ENCODE measurements at regions not wholly inside any gene's neighbourhood (a gene's known extent, or its start where the extent isn't known, plus 50 kb on each side); places are given as distances from the start of the nearest gene placed in this dataset.

DNA sequence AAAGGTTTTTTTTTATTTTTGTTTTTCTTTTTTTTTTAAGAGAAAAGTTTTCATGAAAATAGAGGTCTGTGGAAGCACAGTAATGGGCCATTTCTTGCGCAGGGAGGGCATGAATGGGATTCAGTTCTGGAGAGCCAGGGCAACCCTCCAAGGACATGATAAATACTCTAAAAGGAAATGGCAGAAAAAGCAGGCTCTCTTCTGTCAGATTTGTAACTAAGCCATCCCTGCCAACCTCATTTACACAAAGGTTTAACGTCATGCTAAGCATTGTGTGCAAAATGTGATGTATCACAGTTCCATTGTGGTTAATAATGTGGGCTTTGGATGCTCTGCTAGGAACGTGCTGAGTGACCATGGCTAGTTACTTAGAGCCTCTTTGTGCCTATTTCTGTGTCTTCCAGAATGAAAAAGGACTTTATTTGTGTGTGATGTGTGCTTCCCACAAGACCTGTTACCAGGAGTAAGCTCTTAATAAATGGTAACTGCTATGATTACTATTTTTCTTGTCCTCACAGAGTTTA, 1095.9 kb upstream of the SORCS1 start:
- H3K9me2 ChIP-seq (replicated peaks; ENCODE audit: low read depth, low read length) = no peaks in the 10 kb centered on the region
- no peak overlapping the region for H2AFZ ChIP-seq (ENCODE audit: low read length)
- no peaks in the 10 kb centered on the region for H3K27me3 ChIP-seq (ENCODE audit: insufficient read depth, low read length, poor library complexity, severe bottlenecking)
- no peak overlapping the region for H3K4me2 ChIP-seq (ENCODE audit: low read depth, low read length, poor library complexity, severe bottlenecking)
- H3K4me3 ChIP-seq (ENCODE audit: low read length, poor library complexity, severe bottlenecking) = no peak overlapping the region
- TF ChIP-seq EZH2phosphoT487 (IDR thresholded peaks at IDR 0.05; ENCODE audit: borderline replicate concordance) = no peak
- TF ChIP-seq, protein P1, sequence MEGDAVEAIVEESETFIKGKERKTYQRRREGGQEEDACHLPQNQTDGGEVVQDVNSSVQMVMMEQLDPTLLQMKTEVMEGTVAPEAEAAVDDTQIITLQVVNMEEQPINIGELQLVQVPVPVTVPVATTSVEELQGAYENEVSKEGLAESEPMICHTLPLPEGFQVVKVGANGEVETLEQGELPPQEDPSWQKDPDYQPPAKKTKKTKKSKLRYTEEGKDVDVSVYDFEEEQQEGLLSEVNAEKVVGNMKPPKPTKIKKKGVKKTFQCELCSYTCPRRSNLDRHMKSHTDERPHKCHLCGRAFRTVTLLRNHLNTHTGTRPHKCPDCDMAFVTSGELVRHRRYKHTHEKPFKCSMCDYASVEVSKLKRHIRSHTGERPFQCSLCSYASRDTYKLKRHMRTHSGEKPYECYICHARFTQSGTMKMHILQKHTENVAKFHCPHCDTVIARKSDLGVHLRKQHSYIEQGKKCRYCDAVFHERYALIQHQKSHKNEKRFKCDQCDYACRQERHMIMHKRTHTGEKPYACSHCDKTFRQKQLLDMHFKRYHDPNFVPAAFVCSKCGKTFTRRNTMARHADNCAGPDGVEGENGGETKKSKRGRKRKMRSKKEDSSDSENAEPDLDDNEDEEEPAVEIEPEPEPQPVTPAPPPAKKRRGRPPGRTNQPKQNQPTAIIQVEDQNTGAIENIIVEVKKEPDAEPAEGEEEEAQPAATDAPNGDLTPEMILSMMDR (conservative IDR thresholded peaks at IDR 0.05; ENCODE audit: low read length) = no peak
- no peaks in the 10 kb centered on the region for H3K36me3 ChIP-seq (ENCODE audit: insufficient read depth, low read length)
- no peaks in the 10 kb centered on the region for H4K20me1 ChIP-seq (ENCODE audit: insufficient read depth, low read length, poor library complexity, severe bottlenecking)
- H3K79me2 ChIP-seq (ENCODE audit: insufficient read depth, low read length) = no peaks in the 10 kb centered on the region
- no peaks in the 10 kb centered on the region for H3K4me1 ChIP-seq (ENCODE audit: insufficient read depth, low read length, poor library complexity, severe bottlenecking)
- no peak overlapping the region for H3K9ac ChIP-seq (ENCODE audit: low read depth, low read length, poor library complexity, severe bottlenecking)
- no peaks in the 10 kb centered on the region for H3F3A ChIP-seq (ENCODE audit: low read depth)
- H3K9me3 ChIP-seq (ENCODE audit: insufficient read depth, low read depth, low read length) = no peaks in the 10 kb centered on the region

DNA sequence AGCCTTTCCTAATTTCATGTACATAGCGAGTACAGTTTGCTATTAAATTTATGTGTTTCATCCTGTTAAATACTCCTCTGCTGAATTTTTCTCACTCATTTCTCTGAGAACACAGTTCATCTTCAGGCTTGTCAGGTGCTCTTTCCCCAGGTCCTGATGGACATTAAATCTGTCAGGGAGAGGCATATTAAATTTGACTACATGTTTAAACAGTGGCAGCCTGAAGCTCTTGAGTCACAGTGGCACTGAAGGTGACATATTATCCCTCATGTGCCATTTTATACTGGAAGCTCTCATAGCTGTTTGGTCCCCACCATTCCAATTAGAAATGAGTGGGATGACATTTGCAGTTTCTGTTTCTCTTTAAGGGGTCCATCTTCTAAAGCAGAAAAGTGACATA, 1089.6 kb upstream of the SORCS1 start:
- H3K4me3 ChIP-seq (ENCODE audit: low read length, poor library complexity, severe bottlenecking) = no peak overlapping the region
- no peaks in the 10 kb centered on the region for H3K27me3 ChIP-seq (ENCODE audit: insufficient read depth, low read length, poor library complexity, severe bottlenecking)
- no peaks in the 10 kb centered on the region for H4K20me1 ChIP-seq (ENCODE audit: insufficient read depth, low read length, poor library complexity, severe bottlenecking)
- H3K9me3 ChIP-seq (ENCODE audit: insufficient read depth, low read depth, low read length) = no peaks in the 10 kb centered on the region
- no peak overlapping the region for H2AFZ ChIP-seq (ENCODE audit: low read length)
- H3K36me3 ChIP-seq (ENCODE audit: insufficient read depth, low read length) = no peaks in the 10 kb centered on the region
- no peaks in the 10 kb centered on the region for H3K4me1 ChIP-seq (ENCODE audit: insufficient read depth, low read length, poor library complexity, severe bottlenecking)
- no peaks in the 10 kb centered on the region for H3F3A ChIP-seq (ENCODE audit: low read depth)
- TF ChIP-seq EZH2phosphoT487 (IDR thresholded peaks at IDR 0.05; ENCODE audit: borderline replicate concordance) = no peak
- TF ChIP-seq, protein P1 (conservative IDR thresholded peaks at IDR 0.05; ENCODE audit: low read length) = no peak
- H3K9ac ChIP-seq (ENCODE audit: low read depth, low read length, poor library complexity, severe bottlenecking) = no peak overlapping the region
- H3K9me2 ChIP-seq (replicated peaks; ENCODE audit: low read depth, low read length) = no peaks in the 10 kb centered on the region
- no peak overlapping the region for H3K4me2 ChIP-seq (ENCODE audit: low read depth, low read length, poor library complexity, severe bottlenecking)
- no peaks in the 10 kb centered on the region for H3K79me2 ChIP-seq (ENCODE audit: insufficient read depth, low read length)

DNA sequence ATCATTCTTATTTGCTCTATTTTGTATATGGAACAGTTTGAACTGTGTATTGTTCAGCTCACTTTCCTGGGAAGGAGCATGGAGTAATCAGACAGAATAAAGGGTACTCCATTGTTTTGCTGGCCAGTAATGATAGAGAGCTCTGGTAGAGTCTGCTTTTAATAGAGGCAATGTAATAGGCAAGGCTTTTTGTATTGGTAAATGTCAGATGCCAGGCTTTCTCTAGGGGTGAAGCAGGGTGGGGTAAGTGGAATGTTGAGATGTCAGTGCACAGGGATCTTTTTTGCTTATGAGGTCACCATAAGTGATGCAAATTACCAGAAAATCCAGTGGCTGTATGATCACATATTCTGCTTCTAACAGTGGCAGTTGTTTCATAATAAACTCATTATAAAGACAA, 1088.3 kb upstream of the SORCS1 start:
- Histone ChIP-seq H4K20me1 (ENCODE audit: insufficient read depth, low read length, poor library complexity, severe bottlenecking) (no peaks in the 10 kb centered on the region), H3K4me1 (ENCODE audit: insufficient read depth, low read length, poor library complexity, severe bottlenecking) (no peaks in the 10 kb centered on the region), H3K9me2 (replicated peaks; ENCODE audit: low read depth, low read length) (no peaks in the 10 kb centered on the region), H3K36me3 (ENCODE audit: insufficient read depth, low read length) (no peaks in the 10 kb centered on the region), H3K4me3 (ENCODE audit: low read length, poor library complexity, severe bottlenecking) (no peak overlapping the region), H3F3A (ENCODE audit: low read depth) (no peaks in the 10 kb centered on the region), H3K4me2 (ENCODE audit: low read depth, low read length, poor library complexity, severe bottlenecking) (no peak overlapping the region), H3K9ac (ENCODE audit: low read depth, low read length, poor library complexity, severe bottlenecking) (no peak overlapping the region), H3K79me2 (ENCODE audit: insufficient read depth, low read length) (no peaks in the 10 kb centered on the region), H3K27me3 (ENCODE audit: insufficient read depth, low read length, poor library complexity, severe bottlenecking) (no peaks in the 10 kb centered on the region), H3K9me3 (ENCODE audit: insufficient read depth, low read depth, low read length) (no peaks in the 10 kb centered on the region), H2AFZ (ENCODE audit: low read length) (no peak overlapping the region)
- TF ChIP-seq, protein P1 (conservative IDR thresholded peaks at IDR 0.05; ENCODE audit: low read length) = no peak
- TF ChIP-seq EZH2phosphoT487 (IDR thresholded peaks at IDR 0.05; ENCODE audit: borderline replicate concordance) = no peak

Measured in Loucy (cell line).